Activated CD4-positive, alpha-beta T cell treated with anti-CD3 and anti-CD28 coated beads, Interleukin-2, Interleukin-4, amounts not matched to agents 100 ng/mL and 50 ng/mL, durations not matched to agents 16 hours and 8 hours (primary cell): ENCODE measurements at regions not wholly inside any gene's neighbourhood (a gene's known extent, or its start where the extent isn't known, plus 50 kb on each side); places are given as distances from the start of the nearest gene placed in this dataset.
A peak's percentile ranks its signal among the peaks of the same experiment; 100 is the strongest.
"Not testable (repeated sequence)": the region's sequence is repeated elsewhere in the genome, so short reads cannot be mapped to it uniquely, and the experiment has no call there.

Source experiments
- DNase-seq: peaks from one replicate; pipeline ENCODE4 v3.0.0-alpha.2; 2020; ENCODE audit warnings: low spot score

GRCh38 chr14:56422221-56422620 is 157.4 kb upstream of the TMEM260 start:
- DNase-seq, result no peak

- peak; percentile 6 for DNase-seq
Measured at GRCh38 chr14:56422703-56423213, 156.8 kb upstream of the TMEM260 start.

- no peak for DNase-seq
Measured at GRCh38 chr14:56423544-56423943, 156.1 kb upstream of the TMEM260 start.

- DNase-seq, result no peak
Measured at GRCh38 chr14:56431013-56431412, 148.6 kb upstream of the TMEM260 start.

- no peak for DNase-seq
Measured at GRCh38 chr14:56449670-56450213, 129.9 kb upstream of the TMEM260 start.

- no peak for DNase-seq
Measured at GRCh38 chr14:56452940-56453339, 126.7 kb upstream of the TMEM260 start.

GRCh38 chr14:56454680-56455079 is 124.9 kb upstream of the TMEM260 start:
- DNase-seq, result not testable (repeated sequence)

- no peak for DNase-seq
Measured at GRCh38 chr14:56460469-56460868, 119.1 kb upstream of the TMEM260 start.

- no peak for DNase-seq
Measured at GRCh38 chr14:56461276-56462275, 118.0 kb upstream of the TMEM260 start.

GRCh38 chr14:56463271-56463890 is 116.2 kb upstream of the TMEM260 start:
- no peak for DNase-seq

GRCh38 chr14:56471056-56471455 is 108.5 kb upstream of the TMEM260 start:
- no peak for DNase-seq

GRCh38 chr14:56474419-56475022 is 105.1 kb upstream of the TMEM260 start:
- DNase-seq, result peak; percentile 31

- peak; percentile 8 for DNase-seq
Measured at GRCh38 chr14:56482310-56482911, 97.2 kb upstream of the TMEM260 start.

- no peak for DNase-seq
Measured at GRCh38 chr14:56487090-56487667, 92.4 kb upstream of the TMEM260 start.

- DNase-seq, result no peak
Measured at GRCh38 chr14:56487761-56488160, 91.8 kb upstream of the TMEM260 start.

GRCh38 chr14:56488306-56488705 is 91.3 kb upstream of the TMEM260 start:
- no peak for DNase-seq

GRCh38 chr14:56490379-56490778 is 89.2 kb upstream of the TMEM260 start:
- DNase-seq, result peak; percentile 37

- peak; percentile 57 for DNase-seq
Measured at GRCh38 chr14:56491299-56492285, 88.0 kb upstream of the TMEM260 start.

- no peak for DNase-seq
Measured at GRCh38 chr14:56494167-56494566, 85.4 kb upstream of the TMEM260 start.

GRCh38 chr14:56498112-56498511 is 81.5 kb upstream of the TMEM260 start:
- no peak for DNase-seq
